K562 (cell line): ENCODE measurements at regions not wholly inside any gene's neighbourhood (a gene's known extent, or its start where the extent isn't known, plus 50 kb on each side); places are given as distances from the start of the nearest gene placed in this dataset.

Experiments
- ATAC-seq: fragments of 200-7000 bp; cut with Tn5 transposase; 3 replicates; pipeline ENCODE4 v1.9.1; 2020; ENCODE audit warnings: moderate library complexity
- BruUV-seq: library from RNA; stranded (reverse); fragments of 400-500 nt; replicated peaks from 2 replicates; lab custom pipeline; 2021; lab: Mats Ljungman, UMichigan
- CTCF ChIA-PET: fragments of 300-600 bp; formaldehyde crosslinking; extraction: SDS; loops from one replicate; lab custom pipeline; 2021; ENCODE audit warnings: low intra/inter-chr PET ratio; lab: Yijun Ruan, JAX
- POLR2A ChIA-PET: fragments of 300-600, 350-650 bp; sonication (Branson Sonifier 250); formaldehyde crosslinking; extraction: SDS; loops from one replicate; lab custom pipeline; 2021; ENCODE audit warnings: antibody characterized with exemption, inconsistent platforms; lab: Yijun Ruan, JAX
- DNase-seq, 4 experiments: peaks; one replicate each; pipeline versions ENCODE4 v3.0.0 to v3.0.0-alpha.2; 2011 to 2018; ENCODE audit warnings: low spot score in 3 of 4, mixed read lengths in 3 of 4; ENCODE audit errors: extremely low read depth in 1 of 4
- FAIRE-seq: peaks from 2 replicates; lab custom pipeline; 2011; peaks lifted over from hg19 to GRCh38; lab: Jason Lieb, UNC
- H2AFZ ChIP-seq: 2 replicates; pipeline ENCODE4 v1.6.0; 2011; ENCODE audit warnings: low read depth, low read length, control low read depth, inconsistent platforms
- H3K27ac ChIP-seq: fragments of 200-600 bp; 3 replicates; pipeline ENCODE4 v1.8.0; 2011; ENCODE audit warnings: low read depth, mild to moderate bottlenecking, control low read depth, inconsistent platforms, low read length, moderate library complexity, mixed read lengths; ENCODE audit errors: extremely low read depth
- H3K27me3 ChIP-seq, 2 experiments: fragments of 300-600 bp in 1 of 2; 2 replicates in 1 of 2; 3 replicates in 1 of 2; pipeline versions ENCODE4 v1.6.0 to v1.8.0; 2011; ENCODE audit warnings: inconsistent platforms in 2 of 2, low read length in 2 of 2, mild to moderate bottlenecking in 1 of 2, mixed read lengths in 1 of 2, moderate library complexity in 1 of 2; ENCODE audit not compliant: control insufficient read depth in 2 of 2, insufficient read depth in 2 of 2
- H3K36me3 ChIP-seq: fragments of 300-600 bp; 3 replicates; pipeline ENCODE4 v1.8.0; 2011; ENCODE audit warnings: mild to moderate bottlenecking, low read length, inconsistent platforms; ENCODE audit not compliant: control insufficient read depth, insufficient read depth
- H3K4me1 ChIP-seq, 2 experiments: fragments of 200-600 bp in 1 of 2; replicated peaks in 1 of 2; 2 replicates in 1 of 2; 3 replicates in 1 of 2; pipeline versions ENCODE4 v1.5.1 to v1.8.0; 2011; ENCODE audit warnings: inconsistent platforms in 2 of 2, low read length in 2 of 2, mild to moderate bottlenecking in 1 of 2, mixed read lengths in 1 of 2, moderate library complexity in 1 of 2; ENCODE audit not compliant: control insufficient read depth in 2 of 2, insufficient read depth in 2 of 2
- H3K4me2 ChIP-seq: 2 replicates; pipeline ENCODE4 v1.6.1; 2011; ENCODE audit warnings: low read length, control low read depth, inconsistent platforms, mixed read lengths; ENCODE audit not compliant: insufficient read depth
- H3K4me3 ChIP-seq: fragments of 200-600 bp; sonication (generic), shearing (Covaris generic); 2 replicates; pipeline ENCODE4 v1.5.1; 2016; ENCODE audit warnings: control low read depth, inconsistent platforms
- H3K79me2 ChIP-seq: fragments of 200-600 bp; 3 replicates; pipeline ENCODE4 v1.8.0; 2011; ENCODE audit warnings: low read length, inconsistent platforms; ENCODE audit not compliant: control insufficient read depth, insufficient read depth
- H3K9ac ChIP-seq, 2 experiments: 2 replicates each; pipeline versions ENCODE4 v1.6.0 to v1.6.1; 2011; ENCODE audit warnings: low read depth in 2 of 2, low read length in 2 of 2, control low read depth in 1 of 2, inconsistent platforms in 1 of 2, mild to moderate bottlenecking in 1 of 2, mixed read lengths in 1 of 2; ENCODE audit not compliant: insufficient read depth in 1 of 2
- H3K9me1 ChIP-seq: one replicate; pipeline ENCODE4 v1.6.0; 2011; ENCODE audit warnings: inconsistent platforms, mild to moderate bottlenecking, low read length, moderate library complexity; ENCODE audit not compliant: control insufficient read depth, insufficient read depth
- H3K9me3 ChIP-seq: replicated peaks from 2 replicates; pipeline ENCODE4 v1.5.1; 2011; ENCODE audit warnings: low read depth, low read length, inconsistent platforms; ENCODE audit not compliant: control insufficient read depth, insufficient read depth
- H4K20me1 ChIP-seq: replicated peaks from 2 replicates; pipeline ENCODE4 v1.6.1; 2011; ENCODE audit warnings: low read length, inconsistent platforms, mixed read lengths; ENCODE audit not compliant: control insufficient read depth, insufficient read depth
- CHD4 ChIP-seq: fragments of 200-600 bp; sonication (generic); IDR thresholded peaks from 3 replicates; pipeline ENCODE4 v1.6.1; 2012; ENCODE audit warnings: low read depth, mild to moderate bottlenecking, mixed read lengths, low read length, inconsistent platforms; ENCODE audit not compliant: insufficient read depth, insufficient replicate concordance, poor library complexity, severe bottlenecking
- NEUROD1 ChIP-seq: fragments of 150-350 bp; IDR thresholded peaks from 2 replicates; pipeline ENCODE4 v1.6.1; 2014; ENCODE audit warnings: borderline replicate concordance, low read length, low read depth; ENCODE audit not compliant: partially characterized antibody
- WGBS: fragments of 100-300 bp; shearing (Covaris generic); methylation state at CpG from one replicate; pipeline ENCODE4 v1.1.6; 2016; ENCODE audit warnings: low coverage, mixed read lengths; ENCODE audit not compliant: insufficient coverage; ENCODE audit errors: missing lambda C conversion rate; 5-methylcytosine and 5-hydroxymethylcytosine counted together
- in situ Hi-C: fragments of 300-500 bp; cut with MboI; formaldehyde crosslinking; loops from 4 replicates; pipeline ENCODE4 v1.15.0; 2018; ENCODE audit warnings: inconsistent platforms, mixed read lengths
- intact Hi-C: fragments of 100-400 bp; cut with micrococcal nuclease; formaldehyde crosslinking; loops from 2 replicates; pipeline ENCODE4 v1.14.2; 2022

DNA sequence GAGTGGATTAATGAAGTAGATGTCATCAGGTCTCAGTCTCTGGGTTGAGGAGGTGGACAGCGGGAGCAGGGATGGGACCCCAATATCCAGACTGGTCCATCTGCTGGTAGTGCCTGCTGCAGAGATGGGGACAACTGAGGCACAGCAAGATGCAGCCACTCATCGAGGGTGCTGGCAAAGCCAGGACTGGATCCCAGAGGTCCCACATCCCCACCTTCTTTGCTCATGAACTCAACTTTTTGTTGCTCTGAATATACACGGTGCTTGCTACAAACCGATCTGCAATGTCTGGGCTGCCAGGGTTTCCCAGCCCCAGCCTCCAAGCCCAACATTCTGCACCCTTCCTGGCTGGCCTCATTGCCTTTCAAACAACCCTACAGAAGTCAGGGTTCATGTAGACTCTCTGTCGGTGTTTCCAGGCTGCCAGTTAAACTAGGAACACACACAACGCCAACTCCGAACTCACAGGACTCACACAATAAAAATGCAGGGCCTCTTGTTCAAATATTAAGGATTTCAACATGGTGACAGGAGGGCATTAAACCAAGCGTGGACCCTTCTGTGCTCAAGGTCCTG lies 168.2 kb downstream of the MN1 start (continued):
- TF ChIP-seq CHD4: no peak

DNA sequence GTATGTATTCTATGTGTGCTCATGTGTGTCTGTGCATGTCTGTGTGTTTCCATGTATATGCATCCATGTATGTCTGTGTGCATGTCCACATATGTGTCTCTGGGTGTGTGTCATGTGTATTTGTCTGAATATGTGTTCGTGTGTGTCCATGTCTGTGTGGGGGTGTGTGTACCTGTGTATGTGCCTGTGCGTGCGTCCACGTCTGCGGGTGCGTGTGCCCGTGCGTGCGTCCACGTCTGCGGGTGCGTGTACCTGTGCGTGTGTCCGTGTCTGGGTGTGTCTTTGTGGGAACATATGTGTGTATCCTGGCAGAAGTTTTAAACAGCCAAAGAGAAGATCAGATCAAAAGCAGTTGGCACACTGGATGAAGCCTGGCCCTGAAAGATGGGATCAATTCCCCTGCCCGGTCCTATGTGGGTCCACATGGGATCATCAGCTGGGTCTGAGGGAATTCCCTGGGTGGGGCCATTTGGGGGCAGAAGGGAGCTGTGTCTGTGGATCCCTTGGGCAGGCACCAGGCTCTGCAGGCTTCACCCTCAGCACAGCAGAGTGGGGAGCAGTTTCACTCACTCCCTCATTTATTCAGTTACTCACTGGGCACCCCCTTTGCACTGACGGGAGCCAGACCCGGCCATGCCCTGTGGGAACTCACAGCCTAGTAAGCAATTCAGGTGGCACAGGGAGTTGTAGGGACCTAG lies 167.4 kb downstream of the MN1 start:
- Histone ChIP-seq H2AFZ (no peak overlapping the region), H3K9ac (no peak overlapping the region), H3K36me3 (no peaks in the 10 kb centered on the region), H4K20me1 (no peaks in the 10 kb centered on the region; the same call in 1 of the 2 replicates), H3K4me2 (no peak overlapping the region), H3K9me3 (no peaks in the 10 kb centered on the region), H3K4me1 (peaks cover 0 to 12% of the 10 kb centered on the region in 2 experiments; a peak in 2 of 5 replicates), H3K9me1 (no peaks in the 10 kb centered on the region), H3K27ac (no peak overlapping the region), H3K4me3 (no peak overlapping the region), H3K27me3 (peaks cover 6 to 29% of the 10 kb centered on the region in 2 experiments; a peak in 4 of 5 replicates), H3K79me2 (no peaks in the 10 kb centered on the region)
- no TSS peak for BruUV-seq
- ATAC-seq: no peak
- WGBS: 7% methylated on average over 14 of the region's 17 CpGs
- no peak for FAIRE-seq
- no peak for DNase-seq
- ChIA-PET CTCF (no interaction called here), POLR2A (interaction anchor here (0.6 kb wide), 1 partner anchor 139 kb away, joined by 3 read pairs; no protein-coding TSS in a partner anchor)
- no peak for TF ChIP-seq NEUROD1
- in situ Hi-C loops: no loop called here
- intact Hi-C loops: no loop called here
